ENCODE measurements at regions not wholly inside any gene's neighbourhood (a gene's known extent, or its start where the extent isn't known, plus 50 kb on each side); places are given as distances from the start of the nearest gene placed in this dataset.
A peak's percentile ranks its signal among the peaks of the same experiment; 100 is the strongest.

- H3K27me3 ChIP-seq, result no peaks in the 10 kb centered on the region
- 66 to 70% methylated on average over 5 to 7 of the region's 7 CpGs for WGBS, 2 donors
- TF ChIP-seq POLR2A (IDR thresholded peaks at IDR 0.05), result no peak
- TF ChIP-seq CTCF (IDR thresholded peaks at IDR 0.05), result no peak
Measured at GRCh38 chr1:5009376-5010065, 355.1 kb downstream of the AJAP1 start.

GRCh38 chr1:5005171-5005570, 350.8 kb downstream of the AJAP1 start:
- 77 to 87% methylated on average over 6 of the region's 6 CpGs for WGBS, 2 donors
- intact Hi-C loops (cut with DNase I; ENCODE audit: low total_unique reads), result no loop called here
- Histone ChIP-seq H3K9me3 (no peaks in the 10 kb centered on the region), H3K4me1 (no peaks in the 10 kb centered on the region), H3K27me3 (no peaks in the 10 kb centered on the region), H3K27ac (no peak overlapping the region), H3K36me3 (ENCODE audit: low read depth, missing control alignments) (no peaks in the 10 kb centered on the region), H3K4me3 (no peak overlapping the region)
- TF ChIP-seq POLR2A (IDR thresholded peaks at IDR 0.05), result no peak
- no peak for TF ChIP-seq CTCF (IDR thresholded peaks at IDR 0.05)
- DNase-seq, result no peak

More at GRCh38 chr1:5009376-5010065, 355.1 kb downstream of the AJAP1 start:
- intact Hi-C loops (cut with DNase I; ENCODE audit: low total_unique reads), result no loop called here
- no peaks in the 10 kb centered on the region for H3K4me1 ChIP-seq
- no peak for DNase-seq
- H3K4me3 ChIP-seq, result no peak overlapping the region
- no peaks in the 10 kb centered on the region for H3K36me3 ChIP-seq (ENCODE audit: low read depth, missing control alignments)
- no peaks in the 10 kb centered on the region for H3K9me3 ChIP-seq
- no peak overlapping the region for H3K27ac ChIP-seq

GRCh38 chr1:5002676-5003075, 348.3 kb downstream of the AJAP1 start:
- Histone ChIP-seq H3K4me3 (no peak overlapping the region), H3K27me3 (no peaks in the 10 kb centered on the region), H3K4me1 (no peaks in the 10 kb centered on the region), H3K36me3 (ENCODE audit: low read depth, missing control alignments) (no peaks in the 10 kb centered on the region), H3K27ac (no peak overlapping the region), H3K9me3 (no peaks in the 10 kb centered on the region)
- WGBS, 2 donors, result 81 to 86% methylated on average over 2 of the region's 2 CpGs
- intact Hi-C loops (cut with DNase I; ENCODE audit: low total_unique reads), result no loop called here
- TF ChIP-seq POLR2A (IDR thresholded peaks at IDR 0.05) (no peak), CTCF (IDR thresholded peaks at IDR 0.05) (no peak)
- no peak for DNase-seq

- intact Hi-C loops (cut with DNase I; ENCODE audit: low total_unique reads), result no loop called here
- DNase-seq, result peak; percentile 19
- no peak overlapping the region for H3K27ac ChIP-seq
- no peak for TF ChIP-seq CTCF (IDR thresholded peaks at IDR 0.05)
- no peak for TF ChIP-seq POLR2A (IDR thresholded peaks at IDR 0.05)
- no peaks in the 10 kb centered on the region for H3K9me3 ChIP-seq
- no peaks in the 10 kb centered on the region for H3K4me1 ChIP-seq
- H3K27me3 ChIP-seq, result no peaks in the 10 kb centered on the region
- H3K4me3 ChIP-seq, result no peak overlapping the region
- 34 to 40% methylated on average over 5 of the region's 5 CpGs for WGBS, 2 donors
- H3K36me3 ChIP-seq (ENCODE audit: low read depth, missing control alignments), result no peaks in the 10 kb centered on the region
Measured at GRCh38 chr1:5001466-5001865, 347.1 kb downstream of the AJAP1 start.

GRCh38 chr1:4986306-4986705, 331.9 kb downstream of the AJAP1 start:
- H3K9me3 ChIP-seq, result no peaks in the 10 kb centered on the region
- no peak overlapping the region for H3K27ac ChIP-seq
- 40% methylated on average over 5 of the region's 5 CpGs for WGBS, 2 donors
- no peaks in the 10 kb centered on the region for H3K27me3 ChIP-seq
- intact Hi-C loops (cut with DNase I; ENCODE audit: low total_unique reads), result no loop called here
- TF ChIP-seq CTCF (IDR thresholded peaks at IDR 0.05) (no peak), POLR2A (IDR thresholded peaks at IDR 0.05) (no peak)
- no peak for DNase-seq
- no peak overlapping the region for H3K4me3 ChIP-seq
- no peaks in the 10 kb centered on the region for H3K4me1 ChIP-seq
- H3K36me3 ChIP-seq (ENCODE audit: low read depth, missing control alignments), result no peaks in the 10 kb centered on the region
